T-helper 2 cell treated with Interferon-gamma antibody and Interleukin-4, amounts not matched to agents 5 μg/mL and 100 μg/mL, for 36 hours (primary cell): ENCODE measurements at regions not wholly inside any gene's neighbourhood (a gene's known extent, or its start where the extent isn't known, plus 50 kb on each side); places are given as distances from the start of the nearest gene placed in this dataset.

Experiments
- DNase-seq: peaks from one replicate; pipeline ENCODE4 v3.0.0; 2021; ENCODE audit warnings: low spot score
- H3K27ac Mint-ChIP-seq: one replicate; pipeline ENCODE4 v1.8.0; 2021; ENCODE audit warnings: mild to moderate bottlenecking, mixed read lengths
- H3K27me3 Mint-ChIP-seq: one replicate; pipeline ENCODE4 v1.8.0; 2021; ENCODE audit warnings: low read depth, mixed read lengths
- H3K36me3 Mint-ChIP-seq: one replicate; pipeline ENCODE4 v1.8.0; 2021; ENCODE audit warnings: low read depth, mixed read lengths
- H3K4me1 Mint-ChIP-seq: one replicate; pipeline ENCODE4 v1.8.0; 2021; ENCODE audit warnings: low read depth, mixed read lengths
- H3K4me3 Mint-ChIP-seq: one replicate; pipeline ENCODE4 v1.8.0; 2022; ENCODE audit warnings: mild to moderate bottlenecking, moderate library complexity, mixed read lengths
- H3K9me3 Mint-ChIP-seq: one replicate; pipeline ENCODE4 v1.8.0; 2021; ENCODE audit warnings: mixed read lengths

- no peak for DNase-seq
- no peak overlapping the region for H3K27ac Mint-ChIP-seq
- H3K9me3 Mint-ChIP-seq = peaks cover 8% of the 10 kb centered on the region
- H3K4me3 Mint-ChIP-seq = no peak overlapping the region
- no peaks in the 10 kb centered on the region for H3K4me1 Mint-ChIP-seq
- H3K36me3 Mint-ChIP-seq = no peaks in the 10 kb centered on the region
- peaks cover 9% of the 10 kb centered on the region for H3K27me3 Mint-ChIP-seq
These were observed 89.9 kb downstream of the TSEN15 start for GRCh38 chr1:184141361-184141880.

DNA sequence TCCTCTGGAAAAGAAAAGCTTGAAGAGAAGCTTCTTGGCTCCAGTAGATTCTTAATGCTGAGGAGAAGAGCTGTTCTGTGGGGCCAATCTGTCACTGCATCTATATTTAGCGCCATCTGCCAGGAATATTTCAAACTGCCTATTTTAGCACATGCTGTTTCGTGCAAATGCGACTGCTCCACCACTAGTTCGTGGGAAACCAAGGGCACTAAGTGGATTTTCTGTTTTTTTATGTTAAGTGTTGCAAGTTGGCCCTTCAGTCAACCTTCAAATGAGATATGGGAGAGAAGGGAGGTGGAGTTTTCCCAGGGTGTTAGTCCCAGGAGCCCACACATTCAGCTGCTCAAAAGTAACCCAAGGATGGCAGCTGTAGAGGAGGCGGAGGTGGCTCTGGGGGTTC, 91.9 kb downstream of the TSEN15 start:
- Mint-ChIP-seq H3K27me3 (peaks cover 19% of the 10 kb centered on the region), H3K4me1 (no peaks in the 10 kb centered on the region), H3K4me3 (no peak overlapping the region), H3K36me3 (no peaks in the 10 kb centered on the region), H3K9me3 (no peaks in the 10 kb centered on the region), H3K27ac (no peak overlapping the region)
- DNase-seq = no peak

GRCh38 chr1:184145083-184145482, 93.6 kb downstream of the TSEN15 start:
- Mint-ChIP-seq H3K36me3 (no peaks in the 10 kb centered on the region), H3K4me3 (no peak overlapping the region), H3K27ac (no peak overlapping the region), H3K27me3 (peaks cover 21% of the 10 kb centered on the region), H3K4me1 (no peaks in the 10 kb centered on the region), H3K9me3 (no peaks in the 10 kb centered on the region)
- no peak for DNase-seq

GRCh38 chr1:184146202-184146601, 94.7 kb downstream of the TSEN15 start:
- no peak overlapping the region for H3K4me3 Mint-ChIP-seq
- H3K27me3 Mint-ChIP-seq = peaks cover 22% of the 10 kb centered on the region
- no peaks in the 10 kb centered on the region for H3K9me3 Mint-ChIP-seq
- DNase-seq = no peak
- H3K4me1 Mint-ChIP-seq = no peaks in the 10 kb centered on the region
- no peak overlapping the region for H3K27ac Mint-ChIP-seq
- no peaks in the 10 kb centered on the region for H3K36me3 Mint-ChIP-seq

- peaks cover 3% of the 10 kb centered on the region for H3K36me3 Mint-ChIP-seq
- H3K27ac Mint-ChIP-seq = no peak overlapping the region
- no peaks in the 10 kb centered on the region for H3K9me3 Mint-ChIP-seq
- peaks cover 39% of the 10 kb centered on the region for H3K27me3 Mint-ChIP-seq
- no peak for DNase-seq
- H3K4me1 Mint-ChIP-seq = peaks cover 11% of the 10 kb centered on the region
- H3K4me3 Mint-ChIP-seq = no peak overlapping the region
These were observed 99.4 kb downstream of the TSEN15 start for GRCh38 chr1:184150776-184151531.

DNA sequence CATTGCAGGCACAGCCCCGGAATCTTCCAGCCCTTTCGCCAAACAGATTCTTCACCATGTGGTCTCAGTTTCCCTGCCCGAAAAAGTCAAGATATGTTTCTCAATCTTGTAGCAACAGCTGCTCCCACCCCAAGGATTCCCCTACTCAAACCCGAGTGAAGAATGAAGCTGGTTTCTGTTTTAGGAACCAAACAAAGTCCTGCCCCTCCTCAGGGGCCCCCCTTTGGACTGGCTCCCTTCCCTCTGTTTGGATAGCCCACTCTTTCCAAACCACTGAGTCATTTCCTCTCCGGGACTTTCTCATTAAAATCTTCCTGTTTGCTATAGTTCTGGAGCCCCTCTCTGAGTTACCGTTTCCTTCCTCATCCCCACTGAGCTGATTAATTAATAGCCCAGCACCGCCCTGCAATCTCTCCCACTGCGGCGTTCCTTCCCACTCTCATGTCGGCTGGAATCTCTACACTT, 100.9 kb downstream of the TSEN15 start:
- Mint-ChIP-seq H3K9me3 (no peaks in the 10 kb centered on the region), H3K36me3 (peaks cover 3% of the 10 kb centered on the region), H3K4me3 (peak overlapping the region; percentile 45), H3K27me3 (peaks cover 35% of the 10 kb centered on the region), H3K27ac (no peak overlapping the region), H3K4me1 (peaks cover 11% of the 10 kb centered on the region)
- no peak for DNase-seq

GRCh38 chr1:184152974-184153373, 101.4 kb downstream of the TSEN15 start:
- Mint-ChIP-seq H3K4me1 (peaks cover 11% of the 10 kb centered on the region), H3K27me3 (peaks cover 31% of the 10 kb centered on the region), H3K36me3 (peaks cover 3% of the 10 kb centered on the region), H3K27ac (no peak overlapping the region), H3K4me3 (peak overlapping the region; percentile 45), H3K9me3 (no peaks in the 10 kb centered on the region)
- DNase-seq = no peak

DNA sequence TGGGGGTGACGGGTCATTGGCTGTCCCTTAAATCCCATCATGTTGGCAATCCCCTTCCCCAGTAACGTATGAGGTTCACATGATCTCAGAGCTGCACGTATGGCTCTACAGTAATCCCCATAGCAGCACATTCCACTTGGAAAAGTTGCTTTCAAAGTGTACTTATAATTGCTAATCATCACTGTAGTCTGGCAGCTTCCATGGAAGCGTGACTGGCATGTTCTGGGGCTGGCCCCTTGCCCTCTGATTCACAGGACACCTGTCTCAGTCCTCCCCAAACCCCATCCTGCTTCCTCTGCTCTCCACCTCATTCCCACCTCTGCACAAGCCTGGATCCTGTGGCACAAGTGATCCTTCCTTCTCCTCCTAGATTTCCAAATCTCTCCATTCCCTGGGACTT, 102.2 kb downstream of the TSEN15 start:
- Mint-ChIP-seq H3K4me3 (no peak overlapping the region), H3K4me1 (peaks cover 11% of the 10 kb centered on the region), H3K9me3 (no peaks in the 10 kb centered on the region), H3K27ac (no peak overlapping the region), H3K36me3 (peaks cover 3% of the 10 kb centered on the region), H3K27me3 (peaks cover 29% of the 10 kb centered on the region)
- DNase-seq = no peak

GRCh38 chr1:184156521-184157393, 105.2 kb downstream of the TSEN15 start:
- Mint-ChIP-seq H3K4me1 (peaks cover 11% of the 10 kb centered on the region), H3K9me3 (no peaks in the 10 kb centered on the region), H3K4me3 (no peak overlapping the region), H3K27me3 (peaks cover 20% of the 10 kb centered on the region), H3K27ac (no peak overlapping the region), H3K36me3 (peaks cover 3% of the 10 kb centered on the region)
- DNase-seq = no peak

- H3K9me3 Mint-ChIP-seq = no peaks in the 10 kb centered on the region
- H3K27ac Mint-ChIP-seq = no peak overlapping the region
These were observed 105.8 kb downstream of the TSEN15 start for GRCh38 chr1:184157394-184157742.

DNA sequence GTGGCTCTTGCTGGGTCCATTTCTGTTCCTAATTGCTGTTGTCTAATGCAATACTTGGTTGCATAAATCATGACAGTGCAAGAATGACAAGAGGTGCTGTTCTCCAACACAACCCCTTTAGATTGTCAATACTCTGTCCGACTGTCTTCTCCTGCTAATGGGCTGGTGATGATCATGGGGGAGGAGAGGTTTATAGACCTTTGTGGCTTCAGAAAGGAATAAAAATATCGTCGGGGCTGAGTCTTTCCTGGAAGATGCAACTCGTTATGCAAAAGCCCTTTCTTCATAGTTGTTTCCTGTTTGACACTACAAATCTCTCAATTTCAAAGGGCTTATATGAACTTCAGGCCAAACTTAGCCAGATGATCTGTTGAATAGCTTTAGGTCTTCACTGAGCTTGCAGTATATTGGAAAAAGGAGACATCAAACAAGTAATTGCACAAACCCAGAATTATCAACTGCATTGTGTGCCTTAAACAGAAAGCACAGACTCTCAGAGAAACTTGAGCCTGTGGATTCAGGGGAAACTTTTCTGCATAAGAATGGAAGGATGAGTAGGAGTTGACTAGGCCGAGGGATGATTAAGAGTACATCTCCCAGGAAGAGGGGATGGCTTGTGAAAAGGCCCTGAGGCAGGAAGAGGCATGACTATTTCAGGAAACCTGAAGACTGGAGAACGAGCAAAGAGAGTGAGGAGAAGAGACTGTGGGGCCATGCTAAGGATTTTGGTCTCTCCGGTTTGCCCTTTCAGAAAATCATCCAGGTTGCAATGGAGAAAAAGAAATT, 107.6 kb downstream of the TSEN15 start:
- Mint-ChIP-seq H3K27ac (no peak overlapping the region), H3K36me3 (peaks cover under 1% of the 10 kb centered on the region), H3K9me3 (no peaks in the 10 kb centered on the region), H3K4me1 (peaks cover 11% of the 10 kb centered on the region), H3K4me3 (no peak overlapping the region), H3K27me3 (peaks cover under 1% of the 10 kb centered on the region)
- no peak for DNase-seq

More at GRCh38 chr1:184157394-184157742, 105.8 kb downstream of the TSEN15 start:
- no peak for DNase-seq
- no peak overlapping the region for H3K4me3 Mint-ChIP-seq
- peaks cover 3% of the 10 kb centered on the region for H3K36me3 Mint-ChIP-seq
- H3K27me3 Mint-ChIP-seq = peaks cover 14% of the 10 kb centered on the region
- H3K4me1 Mint-ChIP-seq = peaks cover 11% of the 10 kb centered on the region

GRCh38 chr1:184160236-184160635, 108.7 kb downstream of the TSEN15 start:
- Mint-ChIP-seq H3K4me3 (no peak overlapping the region), H3K4me1 (peaks cover 9% of the 10 kb centered on the region), H3K9me3 (no peaks in the 10 kb centered on the region), H3K27ac (no peak overlapping the region), H3K36me3 (no peaks in the 10 kb centered on the region), H3K27me3 (no peaks in the 10 kb centered on the region)
- peak; percentile 80 for DNase-seq

GRCh38 chr1:184161071-184161698, 109.7 kb downstream of the TSEN15 start:
- Mint-ChIP-seq H3K36me3 (no peaks in the 10 kb centered on the region), H3K4me1 (peaks cover 11% of the 10 kb centered on the region), H3K4me3 (no peak overlapping the region), H3K9me3 (no peaks in the 10 kb centered on the region), H3K27ac (no peak overlapping the region), H3K27me3 (no peaks in the 10 kb centered on the region)
- DNase-seq = peak; percentile 75
